Body of pancreas (tissue), 4 donors: ENCODE measurements at regions not wholly inside any gene's neighbourhood (a gene's known extent, or its start where the extent isn't known, plus 50 kb on each side); places are given as distances from the start of the nearest gene placed in this dataset.

ENCODE experiments used
- POLR2A ChIP-seq, 3 donors: fragments of 450-650 bp; IDR thresholded peaks; one replicate each; pipeline ENCODE4 v1.6.1; 2016; ENCODE audit warnings: antibody characterized with exemption in 3 of 3, mild to moderate bottlenecking in 2 of 3
- TF ChIP-seq, protein P1 (sequence below), 7 experiments: fragments of 450-650 bp in 4 of 7; fragments of 200-600 bp in 3 of 7; sonication (generic) in 3 of 7; IDR thresholded peaks; one replicate each; pipeline ENCODE4 v1.5.1; 2016 to 2019; ENCODE audit warnings: antibody characterized with exemption in 7 of 7

DNA sequence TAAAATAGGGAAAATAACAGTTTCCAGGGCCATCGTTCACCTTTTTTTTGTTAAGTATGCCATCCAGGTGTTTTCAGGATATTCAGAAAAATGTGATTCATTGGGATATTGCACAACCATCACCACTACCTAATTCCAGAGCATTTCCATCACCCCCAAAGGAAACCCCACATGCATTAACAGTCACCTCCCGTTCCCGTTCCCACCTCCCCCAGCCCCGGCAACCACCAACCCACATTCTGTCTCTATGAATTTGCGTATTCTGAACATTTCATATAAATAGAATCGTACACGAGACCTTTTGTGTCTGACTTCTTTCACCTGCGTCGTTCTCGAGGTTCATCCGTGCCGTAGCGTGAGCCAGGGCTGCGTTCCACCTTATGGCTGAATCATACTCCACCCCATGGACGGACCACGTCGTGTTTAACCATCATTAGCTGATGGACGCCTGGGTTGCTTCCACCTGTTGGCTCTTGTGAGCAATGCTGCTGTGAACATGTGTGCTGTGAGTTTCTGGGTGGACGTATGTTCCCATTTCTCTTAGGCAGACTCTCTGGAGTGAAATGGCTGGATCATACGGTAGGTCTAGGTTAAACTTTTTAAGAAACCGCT lies 51.0 kb upstream of the NCOR2 start:
- TF ChIP-seq, protein P1, sequence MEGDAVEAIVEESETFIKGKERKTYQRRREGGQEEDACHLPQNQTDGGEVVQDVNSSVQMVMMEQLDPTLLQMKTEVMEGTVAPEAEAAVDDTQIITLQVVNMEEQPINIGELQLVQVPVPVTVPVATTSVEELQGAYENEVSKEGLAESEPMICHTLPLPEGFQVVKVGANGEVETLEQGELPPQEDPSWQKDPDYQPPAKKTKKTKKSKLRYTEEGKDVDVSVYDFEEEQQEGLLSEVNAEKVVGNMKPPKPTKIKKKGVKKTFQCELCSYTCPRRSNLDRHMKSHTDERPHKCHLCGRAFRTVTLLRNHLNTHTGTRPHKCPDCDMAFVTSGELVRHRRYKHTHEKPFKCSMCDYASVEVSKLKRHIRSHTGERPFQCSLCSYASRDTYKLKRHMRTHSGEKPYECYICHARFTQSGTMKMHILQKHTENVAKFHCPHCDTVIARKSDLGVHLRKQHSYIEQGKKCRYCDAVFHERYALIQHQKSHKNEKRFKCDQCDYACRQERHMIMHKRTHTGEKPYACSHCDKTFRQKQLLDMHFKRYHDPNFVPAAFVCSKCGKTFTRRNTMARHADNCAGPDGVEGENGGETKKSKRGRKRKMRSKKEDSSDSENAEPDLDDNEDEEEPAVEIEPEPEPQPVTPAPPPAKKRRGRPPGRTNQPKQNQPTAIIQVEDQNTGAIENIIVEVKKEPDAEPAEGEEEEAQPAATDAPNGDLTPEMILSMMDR (IDR thresholded peaks at IDR 0.05), result no peak
- no peak for TF ChIP-seq POLR2A (IDR thresholded peaks at IDR 0.05)
